ENCODE measurements at regions not wholly inside any gene's neighbourhood (a gene's known extent, or its start where the extent isn't known, plus 50 kb on each side); places are given as distances from the start of the nearest gene placed in this dataset.

DNA sequence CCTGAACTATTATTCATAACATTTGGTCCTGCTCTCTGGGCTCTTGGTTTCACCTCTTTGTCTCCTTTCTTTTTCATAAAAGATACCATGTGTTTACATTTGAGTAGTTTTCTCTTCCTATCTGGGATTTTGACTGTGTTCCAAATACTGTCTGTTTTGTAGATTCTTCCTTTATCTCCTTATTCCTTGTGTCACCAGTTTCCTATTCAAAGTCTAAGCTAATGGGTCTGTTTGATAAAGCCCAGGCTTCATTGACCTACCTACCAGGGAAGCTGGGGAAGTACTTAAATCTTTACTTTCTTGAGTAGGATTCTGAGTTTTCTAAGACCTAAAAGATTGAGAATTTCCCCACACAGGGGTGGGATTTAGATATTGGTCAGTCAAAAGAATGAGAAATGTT is 409.5 kb downstream of the RAPGEF2 start:
- Histone ChIP-seq H2BK120ac (ENCODE audit: insufficient read depth, low read length, poor library complexity) (no peak overlapping the region), H3K36me3 (ENCODE audit: control insufficient read depth in 1 of 2, insufficient read depth in 2 of 2, low read length in 2 of 2) (no peaks in the 10 kb centered on the region), H3K27me3 (ENCODE audit: insufficient read depth, low read length) (no peaks in the 10 kb centered on the region), H2AFZ (ENCODE audit: insufficient read depth, low read length, poor library complexity) (no peak overlapping the region), H4K91ac (ENCODE audit: low read depth, low read length) (no peak overlapping the region), H3K23ac (ENCODE audit: low read length) (no peak overlapping the region), H3K4me2 (ENCODE audit: low read length) (no peak overlapping the region), H3K4me1 (ENCODE audit: control insufficient read depth in 1 of 2, insufficient read depth in 2 of 2, low read length in 2 of 2) (no peaks in the 10 kb centered on the region), H2AK5ac (ENCODE audit: low read length) (no peak overlapping the region), H3K14ac (ENCODE audit: low read length) (no peak overlapping the region), H3K4ac (ENCODE audit: low read depth, low read length) (no peak overlapping the region), H3K9me3 (ENCODE audit: insufficient read depth, low read depth, low read length) (no peaks in the 10 kb centered on the region), H3K79me2 (ENCODE audit: control insufficient read depth, insufficient read depth, low read length, poor library complexity) (no peaks in the 10 kb centered on the region), H2BK12ac (ENCODE audit: low read length) (no peak overlapping the region), H3K27ac (ENCODE audit: low read depth, low read length) (no peak overlapping the region), H4K8ac (ENCODE audit: low read depth, low read length) (no peak overlapping the region), H3K79me1 (ENCODE audit: low read length) (no peaks in the 10 kb centered on the region), H3K9ac (ENCODE audit: low read length) (no peak overlapping the region), H4K12ac (ENCODE audit: low read depth, low read length) (no peak overlapping the region), H2BK5ac (ENCODE audit: low read depth, low read length, poor library complexity) (no peak overlapping the region), H3K18ac (ENCODE audit: low read length) (no peak overlapping the region), H3K4me3 (ENCODE audit: low read depth, low read length) (no peak overlapping the region)
- no peak for DNase-seq

DNA sequence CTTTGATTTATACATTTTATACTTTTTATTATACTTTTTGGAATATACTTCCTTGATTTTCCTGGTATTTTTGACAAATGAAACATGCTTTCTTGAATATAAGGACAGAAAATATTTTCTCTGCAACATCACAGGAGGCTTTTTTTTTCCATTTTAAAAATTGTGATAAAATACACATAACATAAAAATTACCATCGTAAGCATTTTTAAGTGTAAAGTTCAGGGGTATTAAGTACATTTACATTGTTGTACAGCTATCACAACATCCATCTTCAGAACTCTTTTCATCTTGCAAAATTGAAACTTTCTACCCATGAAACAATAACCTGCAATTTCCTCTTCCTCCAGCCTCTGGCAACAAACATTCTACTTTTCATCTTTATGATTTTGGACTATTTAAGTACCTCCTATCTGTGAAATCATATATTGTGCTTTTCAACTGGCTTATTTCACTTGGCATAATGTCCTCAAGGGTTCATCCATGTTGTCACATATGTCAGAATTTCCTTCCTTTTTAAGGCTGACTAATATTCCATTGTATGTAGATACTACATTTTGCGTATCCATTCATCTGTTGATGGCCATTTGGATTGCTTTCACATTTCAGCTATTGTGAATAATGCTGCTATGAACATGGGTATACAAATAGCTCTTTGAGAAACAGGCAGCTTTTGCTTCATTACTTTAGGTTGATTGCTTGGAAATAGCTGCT is 412.6 kb downstream of the RAPGEF2 start:
- no peak overlapping the region for H4K12ac ChIP-seq (ENCODE audit: low read depth, low read length)
- H2AK5ac ChIP-seq (ENCODE audit: low read length): no peak overlapping the region
- no peak overlapping the region for H3K23ac ChIP-seq (ENCODE audit: low read length)
- no peak for DNase-seq
- no peak overlapping the region for H3K4ac ChIP-seq (ENCODE audit: low read depth, low read length)
- no peaks in the 10 kb centered on the region for H3K4me1 ChIP-seq (ENCODE audit: control insufficient read depth in 1 of 2, insufficient read depth in 2 of 2, low read length in 2 of 2)
- H2BK12ac ChIP-seq (ENCODE audit: low read length): no peak overlapping the region
- no peak overlapping the region for H2BK5ac ChIP-seq (ENCODE audit: low read depth, low read length, poor library complexity)
- H4K91ac ChIP-seq (ENCODE audit: low read depth, low read length): no peak overlapping the region
- H3K4me2 ChIP-seq (ENCODE audit: low read length): no peak overlapping the region
- no peaks in the 10 kb centered on the region for H3K27me3 ChIP-seq (ENCODE audit: insufficient read depth, low read length)
- no peaks in the 10 kb centered on the region for H3K79me1 ChIP-seq (ENCODE audit: low read length)
- WGBS (ENCODE audit: extremely low coverage, insufficient coverage, insufficient read length): no CpG with 5 or more reads among the region's 2 CpGs
- H3K36me3 ChIP-seq (ENCODE audit: control insufficient read depth in 1 of 2, insufficient read depth in 2 of 2, low read length in 2 of 2): no peaks in the 10 kb centered on the region
- H3K27ac ChIP-seq (ENCODE audit: low read depth, low read length): no peak overlapping the region
- no peaks in the 10 kb centered on the region for H3K9me3 ChIP-seq (ENCODE audit: insufficient read depth, low read depth, low read length)
- no peak overlapping the region for H3K4me3 ChIP-seq (ENCODE audit: low read depth, low read length)
- H3K79me2 ChIP-seq (ENCODE audit: control insufficient read depth, insufficient read depth, low read length, poor library complexity): no peaks in the 10 kb centered on the region
- H2BK120ac ChIP-seq (ENCODE audit: insufficient read depth, low read length, poor library complexity): no peak overlapping the region
- H2AFZ ChIP-seq (ENCODE audit: insufficient read depth, low read length, poor library complexity): no peak overlapping the region
- no peak overlapping the region for H3K9ac ChIP-seq (ENCODE audit: low read length)
- no peak overlapping the region for H3K18ac ChIP-seq (ENCODE audit: low read length)
- no peak overlapping the region for H4K8ac ChIP-seq (ENCODE audit: low read depth, low read length)
- H3K14ac ChIP-seq (ENCODE audit: low read length): no peak overlapping the region

DNA sequence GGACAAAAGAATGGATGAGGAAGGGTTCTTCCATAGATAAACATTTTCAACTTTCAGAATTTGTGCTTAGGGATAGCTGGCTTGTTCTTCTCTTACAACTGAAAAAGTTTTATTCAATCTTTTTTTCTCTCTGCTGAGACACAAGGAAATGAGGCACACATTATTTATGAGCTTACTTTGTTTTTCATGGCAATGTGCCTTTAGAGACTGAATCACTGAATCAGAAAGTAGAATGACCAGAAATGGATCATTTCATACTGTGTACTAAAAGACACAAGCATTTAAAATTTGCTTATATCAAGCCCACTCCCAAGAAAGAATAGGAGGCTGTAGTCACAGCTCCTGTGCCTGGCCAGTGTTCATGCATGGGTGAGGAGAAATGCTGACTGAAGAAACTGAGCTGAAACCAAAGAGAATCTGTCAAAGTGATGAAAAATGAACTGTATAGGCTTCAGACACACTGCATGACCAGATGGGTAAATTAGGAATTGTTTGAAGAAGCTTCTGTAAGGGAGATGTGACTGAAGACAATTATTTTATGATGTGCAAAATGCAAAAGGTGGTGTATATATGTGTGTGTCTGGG is 413.8 kb downstream of the RAPGEF2 start:
- Histone ChIP-seq H3K27ac (ENCODE audit: low read depth, low read length) (no peak overlapping the region), H2AFZ (ENCODE audit: insufficient read depth, low read length, poor library complexity) (no peak overlapping the region), H4K12ac (ENCODE audit: low read depth, low read length) (no peak overlapping the region), H3K4me3 (ENCODE audit: low read depth, low read length) (no peak overlapping the region), H2BK5ac (ENCODE audit: low read depth, low read length, poor library complexity) (no peak overlapping the region), H3K4me1 (ENCODE audit: control insufficient read depth in 1 of 2, insufficient read depth in 2 of 2, low read length in 2 of 2) (no peaks in the 10 kb centered on the region), H3K23ac (ENCODE audit: low read length) (no peak overlapping the region), H3K14ac (ENCODE audit: low read length) (no peak overlapping the region), H3K9ac (ENCODE audit: low read length) (no peak overlapping the region), H3K4me2 (ENCODE audit: low read length) (no peak overlapping the region), H3K36me3 (ENCODE audit: control insufficient read depth in 1 of 2, insufficient read depth in 2 of 2, low read length in 2 of 2) (no peaks in the 10 kb centered on the region), H3K27me3 (ENCODE audit: insufficient read depth, low read length) (no peaks in the 10 kb centered on the region), H4K91ac (ENCODE audit: low read depth, low read length) (no peak overlapping the region), H4K8ac (ENCODE audit: low read depth, low read length) (no peak overlapping the region), H3K18ac (ENCODE audit: low read length) (no peak overlapping the region), H3K79me2 (ENCODE audit: control insufficient read depth, insufficient read depth, low read length, poor library complexity) (no peaks in the 10 kb centered on the region), H3K4ac (ENCODE audit: low read depth, low read length) (no peak overlapping the region), H2BK12ac (ENCODE audit: low read length) (no peak overlapping the region), H2BK120ac (ENCODE audit: insufficient read depth, low read length, poor library complexity) (no peak overlapping the region), H2AK5ac (ENCODE audit: low read length) (no peak overlapping the region), H3K79me1 (ENCODE audit: low read length) (no peaks in the 10 kb centered on the region), H3K9me3 (ENCODE audit: insufficient read depth, low read depth, low read length) (no peaks in the 10 kb centered on the region)
- no peak for DNase-seq

DNA sequence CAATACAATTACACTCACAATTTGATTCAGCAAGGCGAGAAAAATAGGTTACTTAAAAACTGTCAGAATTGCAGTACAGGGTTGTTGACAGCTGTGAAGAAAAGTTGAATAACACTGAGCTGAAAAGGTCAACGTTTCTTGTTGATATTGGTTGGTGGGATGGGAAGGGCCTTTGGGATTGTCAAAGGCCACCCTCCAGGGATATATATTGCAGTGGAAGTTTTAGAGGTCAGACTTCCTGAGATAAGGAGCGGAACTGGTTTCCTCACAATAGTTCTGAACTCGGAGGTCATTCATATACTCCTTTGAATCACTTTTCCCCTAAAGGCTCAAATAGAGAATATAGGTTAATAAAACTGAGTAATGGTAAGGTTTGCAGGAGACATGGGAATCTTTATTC is 417.2 kb downstream of the RAPGEF2 start:
- no CpG with 5 or more reads among the region's 4 CpGs for WGBS (ENCODE audit: extremely low coverage, insufficient coverage, insufficient read length)
- no peak overlapping the region for H4K91ac ChIP-seq (ENCODE audit: low read depth, low read length)
- DNase-seq: no peak

More for the DNA sequence above, 417.2 kb downstream of the RAPGEF2 start:
- Histone ChIP-seq H4K8ac (ENCODE audit: low read depth, low read length) (no peak overlapping the region), H3K18ac (ENCODE audit: low read length) (no peak overlapping the region), H3K27me3 (ENCODE audit: insufficient read depth, low read length) (no peaks in the 10 kb centered on the region), H4K12ac (ENCODE audit: low read depth, low read length) (no peak overlapping the region), H3K4me1 (ENCODE audit: control insufficient read depth in 1 of 2, insufficient read depth in 2 of 2, low read length in 2 of 2) (no peaks in the 10 kb centered on the region), H3K23ac (ENCODE audit: low read length) (no peak overlapping the region), H2AK5ac (ENCODE audit: low read length) (no peak overlapping the region), H3K9me3 (ENCODE audit: insufficient read depth, low read depth, low read length) (no peaks in the 10 kb centered on the region), H2AFZ (ENCODE audit: insufficient read depth, low read length, poor library complexity) (no peak overlapping the region), H3K4me3 (ENCODE audit: low read depth, low read length) (no peak overlapping the region), H2BK5ac (ENCODE audit: low read depth, low read length, poor library complexity) (no peak overlapping the region), H3K4me2 (ENCODE audit: low read length) (no peak overlapping the region), H2BK12ac (ENCODE audit: low read length) (no peak overlapping the region), H3K4ac (ENCODE audit: low read depth, low read length) (no peak overlapping the region), H3K14ac (ENCODE audit: low read length) (no peak overlapping the region), H3K79me1 (ENCODE audit: low read length) (no peaks in the 10 kb centered on the region), H3K79me2 (ENCODE audit: control insufficient read depth, insufficient read depth, low read length, poor library complexity) (no peaks in the 10 kb centered on the region), H3K27ac (ENCODE audit: low read depth, low read length) (no peak overlapping the region), H3K9ac (ENCODE audit: low read length) (no peak overlapping the region), H2BK120ac (ENCODE audit: insufficient read depth, low read length, poor library complexity) (no peak overlapping the region), H3K36me3 (ENCODE audit: control insufficient read depth in 1 of 2, insufficient read depth in 2 of 2, low read length in 2 of 2) (no peaks in the 10 kb centered on the region)
